HG03354 (cell line): ENCODE measurements at regions not wholly inside any gene's neighbourhood (a gene's known extent, or its start where the extent isn't known, plus 50 kb on each side); places are given as distances from the start of the nearest gene placed in this dataset.

ENCODE experiments used
- ATAC-seq: cut with Tn5 transposase; IDR thresholded peaks from one replicate; pipeline ENCODE4 v1.9.1; 2021; ENCODE audit warnings: mild to moderate bottlenecking; ENCODE audit not compliant: unreplicated experiment, poor library complexity, severe bottlenecking

DNA sequence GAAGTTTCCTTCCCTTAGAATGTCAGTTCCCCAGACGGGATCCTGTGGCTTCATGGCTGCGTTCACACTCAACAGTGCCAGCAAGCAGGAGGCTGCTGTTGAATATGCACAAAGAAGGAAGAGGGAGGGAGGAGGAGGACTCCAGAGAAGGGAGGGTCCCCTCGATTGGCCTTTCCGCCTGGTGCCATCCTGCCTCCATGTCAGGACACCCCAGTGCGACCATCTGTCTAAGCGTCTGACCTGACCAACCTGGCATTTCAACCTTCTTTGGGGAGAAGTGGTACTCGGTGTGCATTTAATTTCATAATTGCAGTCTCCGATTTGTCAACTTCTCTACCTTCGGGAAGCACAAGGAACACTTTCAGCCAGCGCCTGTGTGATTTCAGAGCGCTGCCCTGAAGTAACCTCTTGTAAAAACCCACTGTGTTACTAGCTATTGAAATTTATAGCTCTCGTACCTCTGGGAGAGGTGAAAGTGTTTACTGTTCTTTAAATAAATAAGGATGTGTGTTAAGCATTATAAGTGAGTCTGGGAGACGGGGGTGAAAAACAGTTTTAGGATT lies 1491.9 kb downstream of the TBC1D22A start:
- ATAC-seq = no peak

DNA sequence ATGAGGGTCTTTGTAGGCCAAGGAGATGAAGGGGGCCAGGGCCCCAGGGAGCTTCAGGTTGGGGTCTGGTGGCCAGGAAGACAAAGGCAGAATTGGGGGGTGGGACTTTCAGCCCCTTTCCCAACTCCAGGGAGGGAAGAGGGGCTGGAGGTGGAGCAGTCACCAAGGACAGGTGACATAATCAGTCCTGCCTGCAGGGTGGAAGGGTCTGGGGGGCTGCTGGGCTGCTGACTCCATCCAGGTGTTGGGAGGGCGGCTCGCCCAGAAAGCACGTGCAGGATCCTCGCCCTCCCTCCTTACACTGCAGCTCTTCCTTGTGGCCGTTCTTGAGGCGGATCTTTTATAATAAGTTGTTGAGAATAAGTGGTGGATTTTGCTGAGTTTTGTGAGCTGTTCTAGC lies 1491.1 kb downstream of the TBC1D22A start:
- ATAC-seq = no peak

DNA sequence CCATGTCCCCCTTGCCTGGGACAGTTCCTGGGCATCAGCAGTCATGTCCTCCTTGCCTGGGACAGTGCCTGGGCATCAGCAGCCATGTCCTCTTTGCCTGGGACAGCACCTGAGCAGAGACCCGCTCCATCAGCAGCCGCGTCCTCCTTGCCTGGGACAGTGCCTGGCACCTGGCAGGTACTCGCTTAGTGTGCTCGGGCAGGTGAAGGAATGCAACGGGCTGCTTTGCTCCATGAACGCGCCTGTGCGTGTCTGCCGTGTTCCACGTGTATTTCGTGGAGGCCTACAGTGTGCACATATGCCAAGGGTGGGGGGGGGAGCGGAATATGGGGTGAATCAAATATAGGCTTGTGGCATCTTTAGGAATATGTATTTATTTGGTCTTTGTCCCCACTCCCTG lies 1490.7 kb downstream of the TBC1D22A start:
- no peak for ATAC-seq

DNA sequence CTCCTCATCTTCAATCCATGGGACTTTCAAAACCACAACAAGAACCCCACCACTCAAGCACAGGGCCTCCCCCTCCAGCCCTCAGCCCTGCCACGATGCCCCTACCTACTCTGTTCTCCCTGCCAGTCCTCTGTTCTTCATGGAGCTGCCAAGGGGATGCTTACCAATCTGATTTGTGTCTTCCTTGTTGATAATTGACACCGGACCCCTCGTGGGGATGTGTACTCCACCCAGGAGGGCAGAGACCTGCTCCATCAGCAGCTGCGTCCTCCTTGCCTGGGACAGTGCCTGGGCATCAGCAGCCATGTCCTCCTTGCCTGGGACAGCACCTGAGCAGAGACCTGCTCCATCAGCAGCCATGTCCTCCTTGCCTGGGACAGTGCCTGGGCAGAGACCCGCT lies 1489.2 kb downstream of the TBC1D22A start:
- ATAC-seq = no peak

DNA sequence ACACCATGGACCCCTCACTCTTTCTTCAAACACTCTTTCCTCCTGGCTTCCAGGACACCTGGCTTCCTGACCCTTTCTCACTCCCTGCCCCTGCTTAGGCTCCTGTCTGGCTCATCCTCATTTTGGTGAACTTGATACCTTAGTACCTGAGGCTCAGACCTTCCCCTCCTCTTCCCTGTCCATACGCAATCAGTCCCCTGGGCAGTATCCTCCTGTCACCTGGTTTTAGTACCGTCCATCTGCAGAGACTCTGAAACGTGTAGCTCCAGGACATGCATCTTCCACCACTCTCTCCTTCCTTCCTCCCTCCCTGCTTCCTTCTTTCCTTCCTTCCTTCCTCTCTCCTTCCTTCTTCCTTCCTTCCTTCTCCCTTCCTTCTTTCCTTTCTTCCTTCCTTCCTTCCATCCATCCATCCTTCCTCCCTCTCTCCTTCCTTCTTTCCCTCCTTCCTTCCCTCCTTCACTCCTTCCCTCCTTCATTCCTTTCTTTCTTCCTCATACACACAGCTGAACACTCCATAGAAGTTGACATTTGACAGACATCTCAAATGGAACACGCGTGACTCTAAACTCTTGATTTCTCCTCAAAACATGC lies 1488.6 kb downstream of the TBC1D22A start:
- no peak for ATAC-seq

DNA sequence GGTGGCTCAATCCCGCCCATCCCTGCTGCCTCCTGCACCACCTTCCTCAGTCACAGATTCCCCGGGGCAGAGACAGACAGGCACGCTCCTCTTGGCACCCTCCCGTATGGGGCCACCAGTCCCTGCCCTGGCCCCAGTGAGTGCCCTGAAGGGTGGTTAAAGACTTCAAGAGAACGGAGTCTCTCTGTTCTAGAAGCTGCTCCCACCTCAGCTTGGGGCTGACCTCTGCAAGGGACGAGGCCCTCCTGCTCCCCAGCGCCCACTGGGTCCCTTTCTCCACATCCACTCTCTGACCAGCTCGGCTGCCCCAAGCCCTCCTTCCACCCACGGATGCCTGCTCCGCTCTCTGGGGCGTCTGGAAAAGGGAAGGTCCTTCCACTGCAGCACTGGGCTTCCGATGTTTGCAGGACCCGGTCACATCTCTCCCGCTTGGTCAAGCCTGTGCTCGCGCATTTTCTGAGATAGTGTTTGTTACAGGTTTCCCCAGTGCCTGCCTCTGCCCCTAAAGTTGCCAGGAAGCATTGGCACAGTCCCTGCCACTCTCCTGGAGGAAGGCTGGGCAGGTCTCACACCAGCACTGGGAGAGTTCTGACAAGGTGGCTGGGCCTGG lies 1487.9 kb downstream of the TBC1D22A start:
- no peak for ATAC-seq

DNA sequence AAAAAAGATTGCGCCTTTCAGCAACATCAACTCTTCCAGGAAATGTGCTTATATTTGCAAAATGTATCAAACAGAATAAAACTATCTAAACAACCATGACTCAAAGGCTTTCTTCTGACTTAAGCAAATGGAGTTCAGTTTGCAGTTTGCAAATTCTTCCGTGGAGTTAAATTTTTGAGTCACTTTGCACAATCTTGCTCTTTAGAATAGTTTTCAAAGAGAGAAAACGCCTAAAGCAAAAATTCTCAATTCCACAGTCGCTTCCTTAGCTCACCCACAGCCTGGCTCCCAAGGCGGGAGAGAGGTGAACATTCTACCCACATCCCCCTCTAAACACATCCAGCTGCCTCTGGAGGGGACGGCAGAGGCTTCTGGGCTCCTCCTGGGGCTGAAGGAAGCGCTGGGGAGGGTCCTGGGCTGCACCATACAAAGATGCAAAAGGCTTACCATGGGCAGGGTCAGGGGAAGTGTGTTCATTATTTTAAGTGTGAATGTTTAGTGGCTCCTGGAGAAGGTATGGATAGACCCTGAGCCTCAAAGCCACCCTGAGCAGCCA lies 1487.3 kb downstream of the TBC1D22A start:
- no peak for ATAC-seq

DNA sequence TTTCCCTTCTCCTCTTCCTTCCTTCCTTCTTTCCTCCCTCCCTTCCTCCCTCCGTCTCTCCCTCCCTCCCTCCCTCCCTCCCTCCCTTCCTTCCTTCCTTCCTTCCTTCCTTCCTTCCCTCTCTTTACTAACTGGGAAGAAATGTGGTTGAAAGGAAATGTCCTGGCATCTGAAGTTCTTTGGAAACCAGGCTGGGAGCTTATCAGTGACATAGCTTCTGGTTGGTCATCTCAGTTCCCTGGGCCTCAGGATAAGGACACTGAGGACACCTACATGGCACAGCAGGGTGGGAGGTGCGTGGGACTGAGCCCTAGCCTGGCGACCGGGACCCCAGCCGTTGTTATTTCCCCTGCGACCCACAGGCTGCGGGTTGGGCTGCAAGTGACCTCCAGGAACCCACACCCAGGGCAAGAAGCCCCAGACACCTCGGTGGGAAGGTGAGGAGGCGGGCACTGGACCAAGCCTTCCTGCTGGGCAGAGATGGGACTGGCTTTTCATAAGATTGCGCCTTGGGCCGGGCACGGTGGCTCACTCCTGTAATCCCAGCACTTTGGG lies 1486.5 kb downstream of the TBC1D22A start:
- ATAC-seq = no peak

DNA sequence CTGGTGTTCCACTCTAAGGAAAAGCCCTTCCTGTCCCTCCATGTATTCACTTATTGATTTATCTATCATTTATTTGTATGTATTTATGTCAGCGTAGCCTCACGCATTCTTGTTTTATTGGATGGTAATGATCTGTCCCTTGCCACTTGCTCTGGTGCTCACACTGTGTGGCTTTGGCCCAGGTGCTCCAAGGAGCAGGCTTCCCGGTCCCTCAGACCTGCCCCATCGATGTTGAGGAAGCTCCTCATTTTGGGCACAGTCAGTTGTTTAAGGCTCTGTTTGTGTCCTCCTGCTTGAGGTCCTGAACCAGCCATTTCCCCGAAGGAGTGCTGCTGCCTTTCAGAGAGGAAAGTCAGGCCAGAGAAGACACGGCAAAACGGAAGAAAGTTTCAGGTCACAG lies 1485.4 kb downstream of the TBC1D22A start:
- ATAC-seq = no peak

DNA sequence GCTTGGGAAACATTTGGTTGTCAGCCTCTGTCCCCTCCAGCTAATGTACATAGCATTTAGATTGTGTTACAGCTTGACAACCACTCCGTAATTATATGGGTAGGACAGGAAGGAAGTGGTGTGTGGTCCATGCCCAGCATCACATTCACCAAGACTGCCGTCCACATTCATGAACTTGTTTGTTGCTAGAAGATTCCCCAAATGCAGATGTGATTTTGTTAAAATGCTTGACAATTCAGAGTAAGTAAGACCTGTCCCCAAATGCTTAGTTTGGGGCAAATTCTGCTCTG lies 1482.7 kb downstream of the TBC1D22A start:
- no peak for ATAC-seq

DNA sequence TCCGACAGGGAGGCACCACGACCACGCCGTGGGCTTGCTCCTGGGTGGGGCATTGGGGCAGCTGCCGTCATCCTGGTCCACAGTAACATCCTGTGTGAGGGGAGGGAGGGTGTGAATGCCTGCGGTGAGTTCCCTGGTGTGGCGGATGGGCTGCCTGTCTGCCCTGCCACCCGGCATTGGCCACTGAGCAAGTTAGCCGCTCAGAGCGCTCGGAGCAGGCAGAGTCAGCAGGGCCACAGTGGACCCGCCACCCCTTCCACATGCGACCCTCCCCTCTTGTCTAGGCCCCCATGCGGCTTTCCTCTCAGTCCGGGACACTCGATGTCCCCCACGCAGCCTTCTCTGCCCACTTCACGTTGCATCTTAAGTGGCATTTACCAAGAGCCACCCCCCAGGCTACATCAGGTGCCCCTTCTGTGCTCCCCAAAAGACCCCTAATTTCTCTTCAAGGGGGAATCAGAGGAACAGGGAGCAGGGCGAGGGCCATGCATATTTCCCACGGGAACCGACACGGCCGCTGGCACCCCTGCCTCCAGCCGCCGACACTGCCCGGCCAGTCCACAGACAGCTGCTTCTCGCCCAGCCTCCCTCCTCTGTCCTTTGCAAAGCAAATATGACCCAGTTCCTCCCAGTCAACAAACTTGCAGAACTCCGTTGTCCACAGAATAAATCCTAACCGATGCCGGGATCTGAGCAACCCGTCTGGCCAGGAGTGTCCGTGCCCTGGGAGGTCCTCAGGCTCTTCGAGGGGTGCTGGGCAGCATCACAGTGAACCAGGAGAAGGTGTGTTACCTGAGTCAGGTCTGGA lies 1482.1 kb downstream of the TBC1D22A start:
- no peak for ATAC-seq

DNA sequence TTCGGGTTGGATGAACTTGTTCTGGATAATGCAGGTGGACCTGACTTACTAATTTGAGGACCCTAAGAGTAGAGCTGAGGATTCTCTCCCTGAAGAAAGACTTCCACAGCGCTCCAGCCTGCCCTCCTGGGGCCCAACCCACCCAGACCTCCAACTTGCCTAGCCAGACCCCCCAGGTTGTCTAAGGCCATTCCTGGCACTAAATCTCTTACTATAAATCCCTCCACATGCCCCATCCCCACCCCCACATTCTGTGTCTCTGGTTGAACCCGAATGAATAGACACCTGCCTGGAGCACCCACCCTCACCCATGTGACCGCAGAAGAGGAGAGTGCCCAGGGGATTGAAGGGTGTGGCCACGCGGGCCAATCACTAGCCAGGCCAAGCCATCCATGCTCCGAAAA lies 1480.0 kb downstream of the TBC1D22A start:
- no peak for ATAC-seq

DNA sequence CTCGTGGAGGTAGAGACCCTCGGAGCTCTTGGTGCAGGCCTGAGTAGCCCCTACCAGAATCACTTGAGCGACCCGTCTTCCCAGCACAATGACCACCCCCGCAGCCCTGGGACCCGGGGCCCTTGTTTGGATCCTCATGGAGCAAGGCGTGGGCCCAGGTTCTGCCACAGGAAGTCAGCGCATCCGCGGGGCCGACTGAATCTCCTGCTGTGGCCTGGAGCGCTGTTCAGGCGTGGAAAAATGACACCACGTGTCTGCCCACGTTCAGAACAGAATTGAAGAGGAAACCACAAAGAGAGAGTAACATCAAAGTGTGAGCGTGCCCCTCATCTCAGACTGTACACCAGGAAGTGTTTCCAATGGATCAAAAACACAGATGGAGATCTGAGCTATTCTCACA lies 1479.2 kb downstream of the TBC1D22A start:
- ATAC-seq = no peak

DNA sequence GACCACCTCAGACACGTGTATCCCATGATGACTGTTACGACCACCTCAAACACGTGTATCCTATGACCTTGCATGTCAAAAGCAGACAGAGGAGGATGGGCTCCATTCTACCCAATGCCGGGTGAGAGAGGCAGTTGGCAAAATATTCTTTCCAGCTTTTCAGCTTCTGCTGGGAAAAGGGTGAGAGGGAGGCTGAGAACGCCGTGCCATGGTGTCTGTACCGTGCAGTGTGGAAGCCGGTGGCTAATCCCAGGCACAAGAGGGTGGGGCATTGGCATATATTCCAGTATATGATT lies 1478.4 kb downstream of the TBC1D22A start:
- ATAC-seq = no peak

DNA sequence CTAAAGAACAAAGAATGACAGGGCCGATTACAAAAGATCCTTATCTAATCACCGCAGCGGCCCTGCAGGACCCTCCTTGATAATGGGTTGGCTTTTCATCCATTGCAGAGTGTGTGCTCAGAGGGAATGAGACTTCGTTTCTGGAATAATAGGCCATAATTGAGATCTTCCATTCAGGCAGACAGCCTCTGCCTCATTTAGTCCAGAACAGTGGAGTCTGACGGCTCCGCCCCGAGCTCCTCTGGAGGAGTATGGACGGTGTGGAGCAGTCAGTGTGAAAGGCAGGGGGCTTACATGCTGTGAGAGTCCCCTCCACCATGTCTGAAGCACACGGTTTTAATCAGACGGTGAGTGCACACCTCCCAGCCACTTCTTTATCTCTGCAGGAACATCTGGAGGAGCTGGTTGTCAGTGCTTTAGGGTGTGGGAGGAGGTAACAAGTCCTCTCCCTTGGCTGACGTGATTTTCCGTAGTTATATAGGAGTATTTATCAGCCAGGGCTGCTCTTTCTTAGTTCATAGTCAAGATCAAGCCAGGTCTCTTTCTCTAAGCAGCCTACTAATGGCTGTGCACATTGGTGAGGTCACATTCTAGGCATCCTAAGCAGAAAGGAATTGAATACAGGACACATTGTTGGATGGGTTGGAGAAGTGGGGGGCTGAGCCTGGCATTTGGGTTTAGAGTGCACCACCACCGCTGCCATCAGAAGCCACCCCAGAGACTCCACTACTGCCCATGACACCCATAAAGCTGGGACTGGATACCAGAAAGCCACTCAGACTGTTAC lies 1477.9 kb downstream of the TBC1D22A start:
- ATAC-seq = no peak

DNA sequence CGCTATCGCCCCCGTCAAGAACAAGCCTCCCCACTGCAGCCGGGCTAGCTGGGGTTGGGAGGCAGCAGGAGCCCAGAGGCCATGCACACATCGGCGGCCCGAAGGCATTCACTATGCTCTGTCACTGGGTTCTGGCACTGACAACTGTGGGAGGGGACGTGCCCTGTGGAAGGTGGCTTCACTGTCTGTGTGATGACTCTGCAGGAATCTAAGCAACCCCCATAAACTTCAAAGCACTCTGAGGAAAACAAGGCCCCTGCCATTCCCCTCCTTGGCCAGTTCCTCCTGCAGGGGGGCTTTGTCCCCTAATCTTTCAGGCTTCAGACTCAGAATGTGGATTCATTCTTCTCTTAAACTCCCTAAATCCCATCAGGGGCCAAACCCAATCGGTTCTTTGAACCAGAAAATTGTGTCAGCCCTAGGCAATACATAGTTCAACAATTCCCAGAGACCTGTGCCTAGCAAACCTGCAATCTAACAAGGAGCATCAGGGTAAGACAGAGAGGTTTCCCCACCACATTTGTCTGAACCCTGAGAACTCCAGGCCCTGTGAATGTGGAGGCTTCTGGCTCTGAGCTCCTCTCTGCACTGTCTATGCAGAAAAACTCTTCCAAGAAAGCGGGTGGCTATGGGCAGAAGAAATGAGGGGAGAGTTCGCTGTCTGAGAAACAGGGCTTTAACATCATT lies 1477.2 kb downstream of the TBC1D22A start:
- no peak for ATAC-seq

DNA sequence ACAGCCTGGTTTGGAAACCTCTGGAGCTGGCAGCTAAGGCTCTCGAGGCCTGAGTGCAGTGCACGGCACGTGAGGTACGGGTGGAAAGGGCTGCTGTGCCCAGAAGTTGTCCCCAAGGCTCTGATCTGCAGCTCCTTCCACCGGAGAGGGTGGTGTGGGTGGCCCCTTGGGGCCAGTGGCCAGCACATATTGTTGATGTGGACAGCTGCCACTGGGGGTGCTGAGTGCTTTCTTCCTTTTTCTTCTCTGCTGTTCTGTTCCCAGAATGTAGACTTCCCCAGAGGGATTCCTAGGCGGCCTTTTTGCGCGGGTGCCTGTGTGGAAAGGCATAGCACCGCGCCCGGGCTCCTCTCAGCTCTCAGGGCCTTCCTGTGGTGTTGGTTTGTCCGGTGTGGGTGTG lies 1476.5 kb downstream of the TBC1D22A start:
- ATAC-seq = no peak

DNA sequence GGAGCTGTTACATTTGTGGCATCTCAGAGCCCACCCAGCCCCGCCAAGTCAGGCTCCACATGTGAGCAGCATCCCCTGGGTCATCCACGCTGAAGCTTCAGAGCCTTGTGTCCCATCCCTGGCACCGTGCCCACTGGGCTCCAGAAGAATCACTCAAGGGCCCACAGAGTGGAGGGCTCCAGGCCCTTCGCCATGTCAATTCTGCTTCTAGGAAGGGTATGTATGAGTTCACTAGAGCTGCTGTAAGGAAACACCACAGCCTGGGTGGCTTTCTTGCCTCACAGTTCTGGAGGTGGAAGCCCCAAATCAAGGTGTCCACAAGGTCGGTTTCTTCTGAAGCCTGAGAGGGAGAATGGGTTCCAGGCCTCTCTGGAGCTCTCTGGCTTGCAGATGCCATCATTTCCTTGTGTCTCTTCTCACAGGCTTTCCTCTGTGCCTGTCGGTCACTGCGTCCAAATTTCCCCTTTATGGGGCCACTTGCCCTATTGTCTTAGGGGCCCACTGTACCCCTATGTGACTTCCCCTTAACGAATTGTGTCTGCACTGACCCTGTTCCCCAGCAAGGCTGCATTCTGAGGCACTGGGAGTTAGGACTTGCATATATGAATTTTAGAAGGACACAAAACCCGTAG lies 1476.0 kb downstream of the TBC1D22A start:
- ATAC-seq = no peak
